Smooth muscle cell (in vitro differentiated cells): ENCODE measurements at regions not wholly inside any gene's neighbourhood (a gene's known extent, or its start where the extent isn't known, plus 50 kb on each side); places are given as distances from the start of the nearest gene placed in this dataset.

ENCODE experiments used
- DNase-seq: peaks from one replicate; lab custom pipeline; 2025; ENCODE audit not compliant: unreplicated experiment; lab: John Stamatoyannopoulos, UW
- H2AFZ ChIP-seq: fragments of 200-600 bp; sonication (generic); 2 replicates; pipeline ENCODE4 v1.6.0; 2016; ENCODE audit warnings: antibody characterized with exemption, low read depth, mild to moderate bottlenecking
- H3F3A ChIP-seq: fragments of 200-600 bp; sonication (generic); 2 replicates; pipeline ENCODE4 v1.6.0; 2017; ENCODE audit warnings: antibody characterized with exemption, low read depth
- H3K27ac ChIP-seq: fragments of 200-600 bp; sonication (generic); 2 replicates; pipeline ENCODE4 v1.5.1; 2016; ENCODE audit warnings: low read depth, mild to moderate bottlenecking
- H3K27me3 ChIP-seq: fragments of 200-600 bp; sonication (generic); 2 replicates; pipeline ENCODE4 v1.6.1; 2016; ENCODE audit warnings: low read depth, mild to moderate bottlenecking
- H3K36me3 ChIP-seq: fragments of 200-600 bp; sonication (generic); 2 replicates; pipeline ENCODE4 v1.5.1; 2016; ENCODE audit warnings: low read depth
- H3K4me1 ChIP-seq: fragments of 200-600 bp; sonication (generic); 2 replicates; pipeline ENCODE4 v1.5.1; 2016; ENCODE audit warnings: low read depth
- H3K4me2 ChIP-seq: fragments of 200-600 bp; sonication (generic); 2 replicates; pipeline ENCODE4 v1.6.0; 2016; ENCODE audit warnings: mild to moderate bottlenecking
- H3K4me3 ChIP-seq: fragments of 200-600 bp; sonication (generic); 2 replicates; pipeline ENCODE4 v1.5.1; 2016; ENCODE audit warnings: mild to moderate bottlenecking
- H3K79me2 ChIP-seq: fragments of 200-600 bp; sonication (generic); 2 replicates; pipeline ENCODE4 v1.6.0; 2016; ENCODE audit warnings: low read depth, mild to moderate bottlenecking
- H3K9ac ChIP-seq: fragments of 200-600 bp; sonication (generic); 2 replicates; pipeline ENCODE4 v1.6.0; 2016; ENCODE audit warnings: low read depth
- H3K9me3 ChIP-seq: fragments of 200-600 bp; sonication (generic); replicated peaks from 2 replicates; pipeline ENCODE4 v1.5.1; 2016; ENCODE audit warnings: low read depth
- H4K20me1 ChIP-seq: fragments of 200-600 bp; sonication (generic); 2 replicates; pipeline ENCODE4 v1.6.0; 2016; ENCODE audit warnings: low read depth
- WGBS: methylation state at CpG from one replicate; pipeline ENCODE4 v1.1.7; 2016; ENCODE audit warnings: low lambda C conversion rate; 5-methylcytosine and 5-hydroxymethylcytosine counted together
- TF ChIP-seq, protein P1 (sequence below): fragments of 200-600 bp; sonication (generic); IDR thresholded peaks from 2 replicates; pipeline ENCODE4 v1.5.1; 2017; ENCODE audit warnings: borderline replicate concordance, mild to moderate bottlenecking, antibody characterized with exemption; ENCODE audit not compliant: insufficient read depth, poor library complexity, severe bottlenecking

DNA sequence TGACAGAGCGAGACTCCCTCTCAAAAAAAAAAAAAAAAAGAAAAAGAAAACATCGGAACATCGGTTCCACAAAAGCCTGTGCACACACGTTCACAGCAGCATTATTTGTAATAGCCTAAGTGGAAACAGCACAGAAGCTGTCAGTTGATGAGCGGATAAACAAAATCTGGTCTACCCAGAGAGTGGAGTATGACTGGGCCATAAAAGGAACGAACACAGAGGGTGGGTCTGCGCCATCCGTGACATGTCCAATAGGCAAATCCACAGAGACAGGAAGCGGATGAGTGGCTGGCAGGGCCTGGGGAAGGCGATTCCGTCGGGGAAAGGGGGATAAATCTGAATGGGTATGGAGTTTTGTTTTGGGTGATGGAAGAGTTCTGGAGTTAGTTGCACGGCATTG lies 212.2 kb upstream of the CIBAR2 start:
- H3K4me2 ChIP-seq = no peak overlapping the region
- DNase-seq = no peak
- WGBS = 86% methylated on average over 13 of the region's 13 CpGs
- peaks cover 15% of the 10 kb centered on the region for H3K4me1 ChIP-seq
- H2AFZ ChIP-seq = no peak overlapping the region
- peaks cover 9% of the 10 kb centered on the region for H3F3A ChIP-seq
- H3K4me3 ChIP-seq = no peak overlapping the region
- H3K9ac ChIP-seq = no peak overlapping the region
- peaks cover 91% of the 10 kb centered on the region for H4K20me1 ChIP-seq
- H3K9me3 ChIP-seq = no peaks in the 10 kb centered on the region
- no peak overlapping the region for H3K27ac ChIP-seq
- H3K36me3 ChIP-seq = no peaks in the 10 kb centered on the region
- peaks cover 3% of the 10 kb centered on the region for H3K79me2 ChIP-seq
- TF ChIP-seq, protein P1, sequence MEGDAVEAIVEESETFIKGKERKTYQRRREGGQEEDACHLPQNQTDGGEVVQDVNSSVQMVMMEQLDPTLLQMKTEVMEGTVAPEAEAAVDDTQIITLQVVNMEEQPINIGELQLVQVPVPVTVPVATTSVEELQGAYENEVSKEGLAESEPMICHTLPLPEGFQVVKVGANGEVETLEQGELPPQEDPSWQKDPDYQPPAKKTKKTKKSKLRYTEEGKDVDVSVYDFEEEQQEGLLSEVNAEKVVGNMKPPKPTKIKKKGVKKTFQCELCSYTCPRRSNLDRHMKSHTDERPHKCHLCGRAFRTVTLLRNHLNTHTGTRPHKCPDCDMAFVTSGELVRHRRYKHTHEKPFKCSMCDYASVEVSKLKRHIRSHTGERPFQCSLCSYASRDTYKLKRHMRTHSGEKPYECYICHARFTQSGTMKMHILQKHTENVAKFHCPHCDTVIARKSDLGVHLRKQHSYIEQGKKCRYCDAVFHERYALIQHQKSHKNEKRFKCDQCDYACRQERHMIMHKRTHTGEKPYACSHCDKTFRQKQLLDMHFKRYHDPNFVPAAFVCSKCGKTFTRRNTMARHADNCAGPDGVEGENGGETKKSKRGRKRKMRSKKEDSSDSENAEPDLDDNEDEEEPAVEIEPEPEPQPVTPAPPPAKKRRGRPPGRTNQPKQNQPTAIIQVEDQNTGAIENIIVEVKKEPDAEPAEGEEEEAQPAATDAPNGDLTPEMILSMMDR = no peak
- no peaks in the 10 kb centered on the region for H3K27me3 ChIP-seq

DNA sequence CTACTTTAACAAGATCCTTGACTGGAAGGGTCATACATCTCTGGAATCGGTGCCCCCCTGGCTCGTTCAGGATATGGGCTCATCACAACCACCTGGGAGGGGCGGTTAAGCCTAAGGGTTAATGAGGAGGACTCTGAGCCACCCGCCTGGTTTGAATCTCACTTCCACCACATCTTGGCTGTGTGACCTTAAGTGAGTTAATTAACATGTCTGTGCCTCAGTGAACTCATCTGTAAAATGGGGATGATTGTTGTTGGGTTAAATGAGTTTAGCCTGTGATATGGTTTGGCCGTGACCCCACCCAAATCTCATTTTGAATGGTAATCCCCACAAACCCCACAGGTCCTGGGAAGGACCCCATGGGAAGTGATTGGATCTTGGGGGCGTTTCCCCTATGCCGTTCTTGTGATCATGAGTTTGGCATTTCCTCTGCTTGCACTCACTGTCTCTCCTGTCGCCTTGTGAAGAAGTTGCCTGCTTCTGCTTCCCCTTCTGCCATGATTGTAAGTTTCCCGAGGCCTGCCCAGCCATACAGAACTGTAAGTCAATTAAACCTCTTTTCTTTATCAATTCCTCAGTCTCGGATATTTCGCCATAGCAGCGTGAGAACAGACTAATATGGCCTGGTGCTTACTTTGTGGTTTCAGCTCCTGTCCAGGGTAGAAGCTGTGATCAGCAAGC lies 214.0 kb upstream of the CIBAR2 start:
- Histone ChIP-seq H3K9ac (no peak overlapping the region), H3K27me3 (no peaks in the 10 kb centered on the region), H3K9me3 (no peaks in the 10 kb centered on the region), H3K27ac (no peak overlapping the region), H3K4me2 (no peak overlapping the region), H2AFZ (no peak overlapping the region), H3K4me1 (peaks cover 32% of the 10 kb centered on the region), H3K4me3 (no peak overlapping the region), H3K79me2 (no peaks in the 10 kb centered on the region), H3K36me3 (no peaks in the 10 kb centered on the region), H4K20me1 (peaks cover 90% of the 10 kb centered on the region), H3F3A (peaks cover 11% of the 10 kb centered on the region)
- TF ChIP-seq, protein P1 = no peak
- DNase-seq = no peak
- 75% methylated on average over 12 of the region's 12 CpGs for WGBS

DNA sequence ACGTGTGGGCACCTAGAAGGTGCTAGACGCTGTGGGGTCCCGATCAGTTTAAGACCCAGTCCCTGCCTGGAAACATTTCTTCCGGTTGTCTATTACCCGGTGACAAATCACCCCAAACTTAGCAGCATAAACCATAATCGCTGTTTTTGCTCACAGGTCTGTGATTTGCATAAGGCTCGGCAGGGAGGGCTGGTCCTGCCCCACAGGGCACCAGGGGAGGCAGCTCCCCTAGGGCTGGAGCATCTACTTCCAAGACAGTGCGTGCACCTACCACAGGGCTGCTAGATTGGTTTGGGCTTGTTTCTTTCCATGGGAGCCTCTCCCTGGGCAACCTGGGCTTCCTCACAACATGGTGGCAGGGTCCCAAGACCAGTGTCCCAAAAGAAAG lies 214.5 kb upstream of the CIBAR2 start:
- Histone ChIP-seq H3K4me1 (peaks cover 32% of the 10 kb centered on the region), H4K20me1 (peaks cover 86% of the 10 kb centered on the region), H3K27me3 (no peaks in the 10 kb centered on the region), H3K9me3 (no peaks in the 10 kb centered on the region), H3K4me2 (no peak overlapping the region), H3K79me2 (no peaks in the 10 kb centered on the region), H3K9ac (no peak overlapping the region), H3K4me3 (no peak overlapping the region), H2AFZ (no peak overlapping the region), H3K27ac (no peak overlapping the region), H3F3A (peaks cover 11% of the 10 kb centered on the region), H3K36me3 (no peaks in the 10 kb centered on the region)
- TF ChIP-seq, protein P1 = no peak
- 85% methylated on average over 8 of the region's 8 CpGs for WGBS
- DNase-seq = no peak
